Activated T-helper 2 cell treated with anti-CD3 and anti-CD28 coated beads, Interferon-gamma antibody, Interleukin-2, Interleukin-4, amounts not matched to agents 10 μg/mL and 5 μg/mL and 100 μg/mL, durations not matched to agents 14 hours and 24 hours and 36 hours (primary cell): ENCODE measurements at regions not wholly inside any gene's neighbourhood (a gene's known extent, or its start where the extent isn't known, plus 50 kb on each side); places are given as distances from the start of the nearest gene placed in this dataset.

ENCODE experiments used
- DNase-seq: peaks from one replicate; pipeline ENCODE4 v3.0.0; 2021; ENCODE audit warnings: low spot score
- H3K27ac Mint-ChIP-seq: one replicate; pipeline ENCODE4 v1.8.0; 2021; ENCODE audit warnings: mixed read lengths
- H3K27me3 Mint-ChIP-seq: one replicate; pipeline ENCODE4 v1.8.0; 2021; ENCODE audit warnings: low read depth, mixed read lengths
- H3K36me3 Mint-ChIP-seq: one replicate; pipeline ENCODE4 v1.8.0; 2021; ENCODE audit warnings: low read depth, mixed read lengths
- H3K4me1 Mint-ChIP-seq: one replicate; pipeline ENCODE4 v1.8.0; 2021; ENCODE audit warnings: low read depth, mixed read lengths
- H3K4me3 Mint-ChIP-seq: one replicate; pipeline ENCODE4 v1.8.0; 2021; ENCODE audit warnings: low read depth, mild to moderate bottlenecking, moderate library complexity, mixed read lengths
- H3K9me3 Mint-ChIP-seq: one replicate; pipeline ENCODE4 v1.8.0; 2021; ENCODE audit warnings: mixed read lengths
- intact Hi-C: fragments of 100-400 bp; cut with micrococcal nuclease; formaldehyde crosslinking; loops from one replicate; pipeline ENCODE4 v1.15.1; 2023

GRCh38 chr1:4422504-4423289, 231.7 kb upstream of the AJAP1 start:
- Mint-ChIP-seq H3K9me3 (peaks cover 19% of the 10 kb centered on the region), H3K4me1 (no peaks in the 10 kb centered on the region), H3K36me3 (no peaks in the 10 kb centered on the region), H3K27me3 (no peaks in the 10 kb centered on the region), H3K4me3 (no peak overlapping the region), H3K27ac (no peak overlapping the region)
- intact Hi-C loops = no loop called here
- no peak for DNase-seq

GRCh38 chr1:4424254-4424653, 230.2 kb upstream of the AJAP1 start:
- intact Hi-C loops = no loop called here

GRCh38 chr1:4424766-4425165, 229.6 kb upstream of the AJAP1 start:
- intact Hi-C loops = no loop called here
- no peaks in the 10 kb centered on the region for H3K36me3 Mint-ChIP-seq
- no peak for DNase-seq
- H3K9me3 Mint-ChIP-seq = peaks cover 12% of the 10 kb centered on the region
- H3K27ac Mint-ChIP-seq = no peak overlapping the region
- H3K4me3 Mint-ChIP-seq = no peak overlapping the region
- no peaks in the 10 kb centered on the region for H3K27me3 Mint-ChIP-seq
- no peaks in the 10 kb centered on the region for H3K4me1 Mint-ChIP-seq

More at GRCh38 chr1:4424254-4424653, 230.2 kb upstream of the AJAP1 start:
- Mint-ChIP-seq H3K4me3 (no peak overlapping the region), H3K4me1 (no peaks in the 10 kb centered on the region), H3K9me3 (peaks cover 17% of the 10 kb centered on the region), H3K36me3 (no peaks in the 10 kb centered on the region), H3K27ac (no peak overlapping the region), H3K27me3 (no peaks in the 10 kb centered on the region)
- no peak for DNase-seq

GRCh38 chr1:4425892-4426291, 228.5 kb upstream of the AJAP1 start:
- Mint-ChIP-seq H3K4me1 (no peaks in the 10 kb centered on the region), H3K9me3 (peaks cover 5% of the 10 kb centered on the region), H3K27ac (no peak overlapping the region), H3K4me3 (no peak overlapping the region), H3K27me3 (no peaks in the 10 kb centered on the region), H3K36me3 (no peaks in the 10 kb centered on the region)
- intact Hi-C loops = no loop called here
- DNase-seq = no peak

GRCh38 chr1:4428711-4429110, 225.7 kb upstream of the AJAP1 start:
- Mint-ChIP-seq H3K36me3 (no peaks in the 10 kb centered on the region), H3K27ac (no peak overlapping the region), H3K4me1 (no peaks in the 10 kb centered on the region), H3K27me3 (no peaks in the 10 kb centered on the region), H3K4me3 (no peak overlapping the region), H3K9me3 (peaks cover 5% of the 10 kb centered on the region)
- DNase-seq = no peak
- intact Hi-C loops = no loop called here

- no peak for DNase-seq
- H3K4me3 Mint-ChIP-seq = no peak overlapping the region
- intact Hi-C loops = no loop called here
- peaks cover 5% of the 10 kb centered on the region for H3K9me3 Mint-ChIP-seq
- H3K27me3 Mint-ChIP-seq = no peaks in the 10 kb centered on the region
- H3K4me1 Mint-ChIP-seq = no peaks in the 10 kb centered on the region
- H3K27ac Mint-ChIP-seq = no peak overlapping the region
- no peaks in the 10 kb centered on the region for H3K36me3 Mint-ChIP-seq
Measured at GRCh38 chr1:4430406-4431365, 223.7 kb upstream of the AJAP1 start.

GRCh38 chr1:4431491-4431890, 222.9 kb upstream of the AJAP1 start:
- no peaks in the 10 kb centered on the region for H3K36me3 Mint-ChIP-seq
- intact Hi-C loops = no loop called here
- no peak overlapping the region for H3K4me3 Mint-ChIP-seq
- H3K4me1 Mint-ChIP-seq = no peaks in the 10 kb centered on the region
- no peak for DNase-seq
- H3K27me3 Mint-ChIP-seq = no peaks in the 10 kb centered on the region
- H3K27ac Mint-ChIP-seq = no peak overlapping the region
- H3K9me3 Mint-ChIP-seq = peaks cover 5% of the 10 kb centered on the region

GRCh38 chr1:4433075-4433474, 221.3 kb upstream of the AJAP1 start:
- intact Hi-C loops = no loop called here
- Mint-ChIP-seq H3K4me3 (no peak overlapping the region), H3K27me3 (no peaks in the 10 kb centered on the region), H3K4me1 (no peaks in the 10 kb centered on the region), H3K36me3 (no peaks in the 10 kb centered on the region), H3K27ac (no peak overlapping the region), H3K9me3 (peaks cover 5% of the 10 kb centered on the region)
- DNase-seq = no peak

GRCh38 chr1:4444086-4444485, 210.3 kb upstream of the AJAP1 start:
- intact Hi-C loops = no loop called here
- Mint-ChIP-seq H3K27me3 (peaks cover 7% of the 10 kb centered on the region), H3K4me1 (no peaks in the 10 kb centered on the region), H3K4me3 (no peak overlapping the region), H3K36me3 (no peaks in the 10 kb centered on the region), H3K9me3 (no peaks in the 10 kb centered on the region), H3K27ac (no peak overlapping the region)
- no peak for DNase-seq

- no peak for DNase-seq
- no peaks in the 10 kb centered on the region for H3K9me3 Mint-ChIP-seq
- no peak overlapping the region for H3K27ac Mint-ChIP-seq
- intact Hi-C loops = no loop called here
- H3K27me3 Mint-ChIP-seq = peaks cover 7% of the 10 kb centered on the region
- H3K36me3 Mint-ChIP-seq = no peaks in the 10 kb centered on the region
- H3K4me1 Mint-ChIP-seq = no peaks in the 10 kb centered on the region
- no peak overlapping the region for H3K4me3 Mint-ChIP-seq
Measured at GRCh38 chr1:4447778-4448420, 206.5 kb upstream of the AJAP1 start.

- Mint-ChIP-seq H3K27ac (no peak overlapping the region), H3K27me3 (peaks cover 7% of the 10 kb centered on the region), H3K9me3 (no peaks in the 10 kb centered on the region), H3K4me3 (no peak overlapping the region), H3K4me1 (no peaks in the 10 kb centered on the region), H3K36me3 (no peaks in the 10 kb centered on the region)
- DNase-seq = no peak
- intact Hi-C loops = no loop called here
Measured at GRCh38 chr1:4449972-4450371, 204.4 kb upstream of the AJAP1 start.

- intact Hi-C loops = no loop called here
- Mint-ChIP-seq H3K27me3 (no peaks in the 10 kb centered on the region), H3K36me3 (no peaks in the 10 kb centered on the region), H3K4me3 (no peak overlapping the region), H3K27ac (no peak overlapping the region), H3K9me3 (no peaks in the 10 kb centered on the region), H3K4me1 (no peaks in the 10 kb centered on the region)
- no peak for DNase-seq
Measured at GRCh38 chr1:4452701-4453100, 201.7 kb upstream of the AJAP1 start.

GRCh38 chr1:4460052-4460451, 194.4 kb upstream of the AJAP1 start:
- H3K9me3 Mint-ChIP-seq = no peaks in the 10 kb centered on the region
- no peak for DNase-seq
- intact Hi-C loops = no loop called here
- H3K36me3 Mint-ChIP-seq = no peaks in the 10 kb centered on the region
- no peaks in the 10 kb centered on the region for H3K4me1 Mint-ChIP-seq
- no peak overlapping the region for H3K27ac Mint-ChIP-seq
- no peaks in the 10 kb centered on the region for H3K27me3 Mint-ChIP-seq
- no peak overlapping the region for H3K4me3 Mint-ChIP-seq
